ENCODE measurements at regions not wholly inside any gene's neighbourhood (a gene's known extent, or its start where the extent isn't known, plus 50 kb on each side); places are given as distances from the start of the nearest gene placed in this dataset.

DNA sequence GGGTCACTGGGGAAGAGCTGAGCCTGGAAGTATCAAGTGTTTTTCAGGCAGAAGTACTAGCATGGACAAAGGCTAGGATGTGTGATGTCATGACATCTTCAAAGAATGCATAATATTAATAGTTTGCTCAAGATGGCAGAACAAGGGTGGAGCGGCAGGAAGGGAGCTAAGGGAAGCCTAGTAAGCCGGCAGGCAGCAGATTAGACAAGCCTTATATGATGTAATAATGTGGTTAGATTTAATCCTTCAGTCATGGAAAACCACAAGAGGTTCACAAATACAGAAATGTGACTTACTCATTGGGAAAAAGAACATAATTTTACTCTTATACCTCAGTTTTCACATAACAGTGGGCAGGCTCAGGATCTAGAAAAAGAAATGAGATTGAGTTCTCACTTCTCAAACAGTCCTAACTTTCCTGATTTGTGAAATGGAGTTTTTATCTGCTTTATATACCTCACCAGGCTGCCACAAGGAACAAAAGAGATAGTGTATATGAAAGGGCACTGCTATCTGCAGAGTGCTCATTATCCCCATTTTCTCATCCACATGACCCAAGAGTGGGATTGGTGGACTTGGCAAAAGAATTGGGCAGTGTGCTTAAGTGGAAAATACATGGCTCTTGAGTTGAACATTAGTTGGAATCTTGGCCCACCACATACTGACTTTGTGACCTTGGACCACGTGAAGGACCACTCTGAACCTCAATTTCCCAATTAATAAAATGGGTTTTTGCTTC, 89.1 kb upstream of the LHCGR start:
- H3K36me3 ChIP-seq: no peaks in the 10 kb centered on the region
- H3K4me1 ChIP-seq: no peaks in the 10 kb centered on the region
- TF ChIP-seq, protein P1, sequence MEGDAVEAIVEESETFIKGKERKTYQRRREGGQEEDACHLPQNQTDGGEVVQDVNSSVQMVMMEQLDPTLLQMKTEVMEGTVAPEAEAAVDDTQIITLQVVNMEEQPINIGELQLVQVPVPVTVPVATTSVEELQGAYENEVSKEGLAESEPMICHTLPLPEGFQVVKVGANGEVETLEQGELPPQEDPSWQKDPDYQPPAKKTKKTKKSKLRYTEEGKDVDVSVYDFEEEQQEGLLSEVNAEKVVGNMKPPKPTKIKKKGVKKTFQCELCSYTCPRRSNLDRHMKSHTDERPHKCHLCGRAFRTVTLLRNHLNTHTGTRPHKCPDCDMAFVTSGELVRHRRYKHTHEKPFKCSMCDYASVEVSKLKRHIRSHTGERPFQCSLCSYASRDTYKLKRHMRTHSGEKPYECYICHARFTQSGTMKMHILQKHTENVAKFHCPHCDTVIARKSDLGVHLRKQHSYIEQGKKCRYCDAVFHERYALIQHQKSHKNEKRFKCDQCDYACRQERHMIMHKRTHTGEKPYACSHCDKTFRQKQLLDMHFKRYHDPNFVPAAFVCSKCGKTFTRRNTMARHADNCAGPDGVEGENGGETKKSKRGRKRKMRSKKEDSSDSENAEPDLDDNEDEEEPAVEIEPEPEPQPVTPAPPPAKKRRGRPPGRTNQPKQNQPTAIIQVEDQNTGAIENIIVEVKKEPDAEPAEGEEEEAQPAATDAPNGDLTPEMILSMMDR (IDR thresholded peaks at IDR 0.05): no peak
- H3K27me3 ChIP-seq: no peaks in the 10 kb centered on the region
- intact Hi-C loops (cut with DNase I; ENCODE audit: low total_unique reads): no loop called here
- H3K4me3 ChIP-seq: no peak overlapping the region
- no peak overlapping the region for H3K27ac ChIP-seq
- no peak for DNase-seq
- no peaks in the 10 kb centered on the region for H3K9me3 ChIP-seq

DNA sequence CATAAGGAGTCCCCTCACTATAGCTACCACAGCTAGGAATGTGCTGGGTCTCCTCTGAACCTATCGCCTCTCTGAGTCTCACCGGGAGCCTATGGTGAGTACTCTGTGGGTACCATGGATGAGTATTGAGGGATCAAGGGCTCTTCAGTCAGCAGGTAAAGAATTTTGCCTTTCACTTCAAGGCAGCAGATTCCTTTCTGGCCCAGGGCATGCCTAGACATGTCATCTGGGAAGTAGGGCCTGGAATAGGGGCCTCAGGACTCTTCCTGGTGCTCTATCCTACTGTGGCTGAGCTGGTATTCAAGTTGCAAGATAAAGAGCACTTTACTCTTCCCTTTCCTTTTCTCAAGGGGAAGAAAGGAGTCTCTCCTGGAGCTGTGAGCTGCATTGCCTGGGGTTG, 85.6 kb upstream of the LHCGR start:
- Histone ChIP-seq H3K27ac (no peak overlapping the region), H3K9me3 (no peaks in the 10 kb centered on the region), H3K4me3 (no peak overlapping the region), H3K4me1 (no peaks in the 10 kb centered on the region), H3K27me3 (no peaks in the 10 kb centered on the region), H3K36me3 (no peaks in the 10 kb centered on the region)
- no peak for DNase-seq
- TF ChIP-seq, protein P1 (IDR thresholded peaks at IDR 0.05): no peak
- intact Hi-C loops (cut with DNase I; ENCODE audit: low total_unique reads): no loop called here

DNA sequence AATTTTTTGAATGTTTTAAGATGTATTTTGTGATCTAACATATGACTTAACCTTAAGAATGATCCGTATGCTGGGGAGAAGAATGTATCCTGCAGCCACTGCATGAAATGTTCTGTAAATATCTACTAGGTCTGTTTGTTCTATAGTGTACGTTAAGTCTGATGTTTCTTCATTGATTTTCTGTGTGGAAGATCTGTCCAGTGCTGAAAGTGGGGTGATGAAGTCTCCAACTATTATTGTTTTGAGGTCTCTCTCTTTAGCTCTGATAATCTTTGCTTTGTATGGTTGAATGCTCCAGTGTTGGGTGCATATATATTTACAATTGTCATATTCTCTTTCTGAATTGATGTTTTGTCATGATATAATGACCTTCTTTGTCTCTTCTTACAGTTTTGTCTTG, 82.5 kb upstream of the LHCGR start:
- intact Hi-C loops (cut with DNase I; ENCODE audit: low total_unique reads): no loop called here
- no peaks in the 10 kb centered on the region for H3K27me3 ChIP-seq
- no peak overlapping the region for H3K27ac ChIP-seq
- no peak overlapping the region for H3K4me3 ChIP-seq
- no peaks in the 10 kb centered on the region for H3K36me3 ChIP-seq
- TF ChIP-seq, protein P1 (IDR thresholded peaks at IDR 0.05): no peak
- DNase-seq: no peak
- H3K9me3 ChIP-seq: peaks cover 0 to 6% (median 0%) of the 10 kb centered on the region in 3 donors
- H3K4me1 ChIP-seq: no peaks in the 10 kb centered on the region

DNA sequence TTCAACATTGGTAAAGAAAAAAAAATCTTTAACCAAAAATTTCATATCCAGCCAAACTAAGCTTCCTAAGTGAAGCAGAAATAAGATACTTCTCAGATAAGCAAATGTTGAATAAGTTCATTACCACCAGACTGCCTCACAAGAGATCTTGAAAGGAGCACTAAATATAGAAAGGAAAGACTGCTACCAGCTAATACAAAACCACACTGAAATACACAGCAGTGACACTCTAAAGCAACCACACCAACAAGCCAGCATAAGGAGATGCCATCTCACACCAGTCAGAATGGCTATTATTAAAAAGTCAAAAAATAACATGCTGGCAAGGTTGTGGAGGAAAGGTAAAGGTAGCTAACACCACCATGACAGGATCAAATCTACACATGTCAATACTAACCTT, 74.0 kb upstream of the LHCGR start:
- no peaks in the 10 kb centered on the region for H3K36me3 ChIP-seq
- H3K9me3 ChIP-seq: peaks cover 0 to 6% (median 0%) of the 10 kb centered on the region in 3 donors
- no peaks in the 10 kb centered on the region for H3K27me3 ChIP-seq
- H3K4me1 ChIP-seq: no peaks in the 10 kb centered on the region
- H3K4me3 ChIP-seq: no peak overlapping the region
- no peak overlapping the region for H3K27ac ChIP-seq
- TF ChIP-seq, protein P1 (IDR thresholded peaks at IDR 0.05): no peak
- intact Hi-C loops (cut with DNase I; ENCODE audit: low total_unique reads): no loop called here
- no peak for DNase-seq

DNA sequence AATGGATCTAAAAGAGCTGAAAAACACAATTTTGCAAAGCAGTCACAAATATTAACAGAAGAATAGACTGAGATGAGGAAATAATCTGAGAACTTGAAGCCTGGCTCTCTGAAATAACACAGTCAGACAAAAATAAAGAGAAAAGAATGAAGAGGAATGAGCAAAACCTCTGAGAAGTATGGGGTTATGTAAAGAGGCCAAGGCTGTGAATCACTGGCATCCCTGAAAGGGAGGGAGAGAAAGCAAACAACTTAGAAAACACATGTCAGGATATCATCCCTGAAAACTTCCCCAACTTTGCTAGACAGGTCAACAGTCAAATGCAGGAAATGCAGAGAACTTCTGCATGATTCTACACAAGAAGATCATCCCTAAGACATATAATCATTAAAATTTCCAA, 73.5 kb upstream of the LHCGR start:
- TF ChIP-seq, protein P1 (IDR thresholded peaks at IDR 0.05): no peak
- H3K27me3 ChIP-seq: no peaks in the 10 kb centered on the region
- no peaks in the 10 kb centered on the region for H3K36me3 ChIP-seq
- peaks cover 0 to 6% (median 0%) of the 10 kb centered on the region in 3 donors for H3K9me3 ChIP-seq
- no peak for DNase-seq
- no peak overlapping the region for H3K27ac ChIP-seq
- intact Hi-C loops (cut with DNase I; ENCODE audit: low total_unique reads): no loop called here
- H3K4me1 ChIP-seq: no peaks in the 10 kb centered on the region
- no peak overlapping the region for H3K4me3 ChIP-seq

Data from tibial artery (tissue), 4 donors.